NCI-H146 treated with DMSO at 0.1 percent for 48 hours (cell line): ENCODE measurements at regions not wholly inside any gene's neighbourhood (a gene's known extent, or its start where the extent isn't known, plus 50 kb on each side); places are given as distances from the start of the nearest gene placed in this dataset.
"Not testable (repeated sequence)": the region's sequence is repeated elsewhere in the genome, so short reads cannot be mapped to it uniquely, and the experiment has no call there.

Experiments
- DNase-seq: peaks from one replicate; lab custom pipeline; 2025; ENCODE audit not compliant: unreplicated experiment; lab: John Stamatoyannopoulos, UW

- DNase-seq: no peak
Measured at GRCh38 chr9:24881361-24881760, 335.7 kb upstream of the IZUMO3 start.

GRCh38 chr9:24879591-24879990, 333.9 kb upstream of the IZUMO3 start:
- DNase-seq: no peak

- DNase-seq: not testable (repeated sequence)
Measured at GRCh38 chr9:24856601-24857000, 310.9 kb upstream of the IZUMO3 start.

GRCh38 chr9:24846248-24846912, 300.7 kb upstream of the IZUMO3 start:
- no peak for DNase-seq

- no peak for DNase-seq
Measured at GRCh38 chr9:24844217-24844616, 298.5 kb upstream of the IZUMO3 start.

- DNase-seq: no peak
Measured at GRCh38 chr9:24841993-24842392, 296.3 kb upstream of the IZUMO3 start.

- no peak for DNase-seq
Measured at GRCh38 chr9:24832307-24832706, 286.6 kb upstream of the IZUMO3 start.

GRCh38 chr9:24828687-24829086, 283.0 kb upstream of the IZUMO3 start:
- DNase-seq: no peak

- DNase-seq: no peak
Measured at GRCh38 chr9:24824607-24825006, 278.9 kb upstream of the IZUMO3 start.

GRCh38 chr9:24820196-24820595, 274.5 kb upstream of the IZUMO3 start:
- DNase-seq: no peak

GRCh38 chr9:24817756-24818155, 272.1 kb upstream of the IZUMO3 start:
- no peak for DNase-seq

- DNase-seq: no peak
Measured at GRCh38 chr9:24816006-24816405, 270.3 kb upstream of the IZUMO3 start.

GRCh38 chr9:24801344-24801743, 255.6 kb upstream of the IZUMO3 start:
- no peak for DNase-seq

GRCh38 chr9:24793787-24794186, 248.1 kb upstream of the IZUMO3 start:
- no peak for DNase-seq

- DNase-seq: no peak
Measured at GRCh38 chr9:24776226-24776625, 230.5 kb upstream of the IZUMO3 start.

- not testable (repeated sequence) for DNase-seq
Measured at GRCh38 chr9:24774199-24774598, 228.5 kb upstream of the IZUMO3 start.

GRCh38 chr9:24766081-24766480, 220.4 kb upstream of the IZUMO3 start:
- no peak for DNase-seq

GRCh38 chr9:24765025-24765756, 219.5 kb upstream of the IZUMO3 start:
- DNase-seq: no peak

GRCh38 chr9:24738421-24738961, 192.8 kb upstream of the IZUMO3 start:
- DNase-seq: no peak

GRCh38 chr9:24731754-24732153, 186.1 kb upstream of the IZUMO3 start:
- DNase-seq: no peak

GRCh38 chr9:24721621-24722020, 175.9 kb upstream of the IZUMO3 start:
- no peak for DNase-seq

GRCh38 chr9:24712206-24712605, 166.5 kb upstream of the IZUMO3 start:
- DNase-seq: no peak
